OCI-LY3 (cell line): ENCODE measurements at regions not wholly inside any gene's neighbourhood (a gene's known extent, or its start where the extent isn't known, plus 50 kb on each side); places are given as distances from the start of the nearest gene placed in this dataset.
"Not testable (repeated sequence)": the region's sequence is repeated elsewhere in the genome, so short reads cannot be mapped to it uniquely, and the experiment has no call there.

ENCODE experiments used
- CTCF ChIP-seq: fragments of 200-600, 300-600 bp; sonication (generic); IDR thresholded peaks from 2 replicates; pipeline ENCODE4 v1.5.1; 2014; ENCODE audit warnings: antibody characterized with exemption, low read length, low read depth
- EZH2phosphoT487 ChIP-seq: fragments of 200-600 bp; shearing (Covaris generic); IDR thresholded peaks from 2 replicates; pipeline ENCODE4 v1.6.1; 2018; ENCODE audit warnings: antibody characterized with exemption, mixed run types, low read depth

GRCh38 chr7:39984-40740 lies 152.2 kb upstream of the FAM20C start:
- not testable (repeated sequence) for TF ChIP-seq CTCF, EZH2phosphoT487
